WTC11 (cell line): ENCODE measurements at regions not wholly inside any gene's neighbourhood (a gene's known extent, or its start where the extent isn't known, plus 50 kb on each side); places are given as distances from the start of the nearest gene placed in this dataset.

ENCODE experiments used
- ATAC-seq: fragments of 200-7000 bp; cut with Tn5 transposase; 2 replicates; pipeline ENCODE4 v1.10.0; 2021; ENCODE audit warnings: mild to moderate bottlenecking, moderate library complexity
- CTCF ChIA-PET: fragments of 300-600 bp; sonication (Branson Sonifier 250); formaldehyde crosslinking; loops from one replicate; lab custom pipeline; 2021; ENCODE audit warnings: antibody characterized with exemption; lab: Charles Lee
- POLR2A ChIA-PET: fragments of 350-600 bp; sonication (Branson Sonifier 250); formaldehyde crosslinking; loops from one replicate; lab custom pipeline; 2021; ENCODE audit warnings: antibody characterized with exemption; lab: Charles Lee
- DNase-seq: peaks from one replicate; pipeline ENCODE4 v3.0.0; 2021; ENCODE audit warnings: low spot score
- H3K27ac Mint-ChIP-seq: 2 replicates; pipeline ENCODE4 v1.8.0; 2021; ENCODE audit warnings: mixed read lengths
- H3K27me3 Mint-ChIP-seq: 2 replicates; pipeline ENCODE4 v1.8.0; 2021; ENCODE audit warnings: low read depth, mild to moderate bottlenecking, moderate library complexity, mixed read lengths
- H3K36me3 Mint-ChIP-seq: 2 replicates; pipeline ENCODE4 v1.8.0; 2021; ENCODE audit warnings: mixed read lengths
- H3K4me1 Mint-ChIP-seq: 2 replicates; pipeline ENCODE4 v1.8.0; 2022; ENCODE audit warnings: mixed read lengths
- H3K4me3 Mint-ChIP-seq: 2 replicates; pipeline ENCODE4 v1.8.0; 2021; ENCODE audit warnings: mild to moderate bottlenecking, moderate library complexity, mixed read lengths
- H3K9me3 Mint-ChIP-seq: 2 replicates; pipeline ENCODE4 v1.8.0; 2021; ENCODE audit warnings: mixed read lengths
- ATF1 ChIP-seq: sonication (generic); formaldehyde crosslinking; IDR thresholded peaks from 2 replicates; pipeline ENCODE4 v1.8.1; 2023; ENCODE audit warnings: mild to moderate bottlenecking, moderate library complexity, missing genetic modification reagents
- CREM ChIP-seq: sonication (generic); formaldehyde crosslinking; IDR thresholded peaks from 2 replicates; pipeline ENCODE4 v1.8.1; 2022; ENCODE audit warnings: mild to moderate bottlenecking, missing genetic modification reagents, moderate library complexity
- ESRRA ChIP-seq: sonication (generic); formaldehyde crosslinking; IDR thresholded peaks from 2 replicates; pipeline ENCODE4 v1.8.1; 2022; ENCODE audit warnings: mild to moderate bottlenecking, missing genetic modification reagents, borderline replicate concordance
- FOXK1 ChIP-seq: sonication (generic); formaldehyde crosslinking; IDR thresholded peaks from 2 replicates; pipeline ENCODE4 v1.8.0; 2022; ENCODE audit warnings: mild to moderate bottlenecking, moderate library complexity, missing genetic modification reagents
- HMGA2 ChIP-seq: fragments of 250-450 bp; sonication (Bioruptor Pico); IDR thresholded peaks from 2 replicates; pipeline ENCODE4 v1.4.0; 2021; ENCODE audit warnings: mild to moderate bottlenecking, moderate library complexity
- MXD4 ChIP-seq: fragments of 250-450 bp; sonication (Bioruptor Pico); IDR thresholded peaks from 2 replicates; pipeline ENCODE4 v1.8.0; 2021; ENCODE audit warnings: mild to moderate bottlenecking, moderate library complexity, borderline replicate concordance
- MYBL2 ChIP-seq: sonication (generic); formaldehyde crosslinking; IDR thresholded peaks from 2 replicates; pipeline ENCODE4 v1.8.1; 2023; ENCODE audit warnings: mild to moderate bottlenecking, moderate library complexity, missing genetic modification reagents
- SP1 ChIP-seq: sonication (generic); formaldehyde crosslinking; conservative IDR thresholded peaks from 2 replicates; pipeline ENCODE4 v1.8.1; 2022; ENCODE audit warnings: missing genetic modification reagents
- ZNF219 ChIP-seq: sonication (generic); formaldehyde crosslinking; IDR thresholded peaks from 2 replicates; pipeline ENCODE4 v1.8.0; 2023; ENCODE audit warnings: missing genetic modification reagents, mild to moderate bottlenecking, borderline replicate concordance
- ZNF232 ChIP-seq: sonication (generic); formaldehyde crosslinking; IDR thresholded peaks from 2 replicates; pipeline ENCODE4 v1.8.0; 2022; ENCODE audit warnings: mild to moderate bottlenecking, missing genetic modification reagents
- ZNF263 ChIP-seq: sonication (generic); formaldehyde crosslinking; IDR thresholded peaks from 2 replicates; pipeline ENCODE4 v1.8.1; 2022; ENCODE audit warnings: low read depth, mild to moderate bottlenecking, moderate library complexity, missing genetic modification reagents
- ZNF423 ChIP-seq: fragments of 250-450 bp; sonication (Bioruptor Pico); IDR thresholded peaks from 2 replicates; pipeline ENCODE4 v2.1.2; 2022; ENCODE audit warnings: mild to moderate bottlenecking, moderate library complexity
- TF ChIP-seq, protein P1 (sequence below): sonication (generic); formaldehyde crosslinking; IDR thresholded peaks from 2 replicates; pipeline ENCODE4 v1.8.0; 2022; ENCODE audit warnings: missing genetic modification reagents
- TF ChIP-seq, protein P2 (sequence below): fragments of 200-600 bp; IDR thresholded peaks from 2 replicates; pipeline ENCODE4 v1.8.0; 2022; ENCODE audit warnings: antibody characterized with exemption
- TF ChIP-seq, protein P3 (sequence below): sonication (generic); formaldehyde crosslinking; IDR thresholded peaks from 2 replicates; pipeline ENCODE4 v1.8.1; 2023; ENCODE audit warnings: mild to moderate bottlenecking, missing genetic modification reagents
- TF ChIP-seq, protein P4 (sequence below): sonication (generic); formaldehyde crosslinking; IDR thresholded peaks from 2 replicates; pipeline ENCODE4 v1.8.1; 2023; ENCODE audit warnings: mild to moderate bottlenecking, missing genetic modification reagents, moderate library complexity
- TF ChIP-seq, protein P5 (sequence below): sonication (generic); formaldehyde crosslinking; IDR thresholded peaks from 2 replicates; pipeline ENCODE4 v1.8.1; 2022; ENCODE audit warnings: low read depth, mild to moderate bottlenecking, moderate library complexity, missing genetic modification reagents, borderline replicate concordance
- TF ChIP-seq, protein P6 (sequence below): sonication (generic); formaldehyde crosslinking; IDR thresholded peaks from 2 replicates; pipeline ENCODE4 v1.8.1; 2022; ENCODE audit warnings: missing genetic modification reagents, borderline replicate concordance
- TF ChIP-seq, protein P7 (sequence below): fragments of 250-450 bp; sonication (Bioruptor Pico); IDR thresholded peaks from 2 replicates; pipeline ENCODE4 v1.9.0; 2021; ENCODE audit warnings: mild to moderate bottlenecking, borderline replicate concordance
- TF ChIP-seq, protein P8 (sequence below): sonication (generic); formaldehyde crosslinking; IDR thresholded peaks from 2 replicates; pipeline ENCODE4 v1.8.0; 2023; ENCODE audit warnings: missing genetic modification reagents
- TF ChIP-seq, protein P9 (sequence below): sonication (generic); formaldehyde crosslinking; IDR thresholded peaks from 2 replicates; pipeline ENCODE4 v1.8.0; 2022; ENCODE audit warnings: mild to moderate bottlenecking, missing genetic modification reagents

DNA sequence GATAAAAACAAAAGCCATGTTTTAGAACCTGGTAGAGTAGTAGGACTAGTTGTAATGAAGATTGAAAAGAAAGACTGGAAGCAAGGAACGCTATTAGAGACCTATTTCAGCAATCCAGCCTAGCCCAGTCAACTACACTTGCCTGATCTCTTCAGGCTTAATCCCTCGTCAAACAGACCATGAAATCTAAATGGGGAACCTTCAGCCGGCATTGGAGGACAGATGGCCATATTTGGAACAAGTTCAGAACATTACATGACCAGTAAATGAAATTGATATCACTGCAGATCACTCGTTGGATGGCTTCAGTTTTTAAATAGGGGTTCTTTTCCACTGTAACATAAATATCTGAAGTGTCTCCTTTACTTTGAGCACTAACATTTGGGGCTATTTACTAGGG is 84.8 kb upstream of the WDR44 start (continued):
- TF ChIP-seq, protein P1, sequence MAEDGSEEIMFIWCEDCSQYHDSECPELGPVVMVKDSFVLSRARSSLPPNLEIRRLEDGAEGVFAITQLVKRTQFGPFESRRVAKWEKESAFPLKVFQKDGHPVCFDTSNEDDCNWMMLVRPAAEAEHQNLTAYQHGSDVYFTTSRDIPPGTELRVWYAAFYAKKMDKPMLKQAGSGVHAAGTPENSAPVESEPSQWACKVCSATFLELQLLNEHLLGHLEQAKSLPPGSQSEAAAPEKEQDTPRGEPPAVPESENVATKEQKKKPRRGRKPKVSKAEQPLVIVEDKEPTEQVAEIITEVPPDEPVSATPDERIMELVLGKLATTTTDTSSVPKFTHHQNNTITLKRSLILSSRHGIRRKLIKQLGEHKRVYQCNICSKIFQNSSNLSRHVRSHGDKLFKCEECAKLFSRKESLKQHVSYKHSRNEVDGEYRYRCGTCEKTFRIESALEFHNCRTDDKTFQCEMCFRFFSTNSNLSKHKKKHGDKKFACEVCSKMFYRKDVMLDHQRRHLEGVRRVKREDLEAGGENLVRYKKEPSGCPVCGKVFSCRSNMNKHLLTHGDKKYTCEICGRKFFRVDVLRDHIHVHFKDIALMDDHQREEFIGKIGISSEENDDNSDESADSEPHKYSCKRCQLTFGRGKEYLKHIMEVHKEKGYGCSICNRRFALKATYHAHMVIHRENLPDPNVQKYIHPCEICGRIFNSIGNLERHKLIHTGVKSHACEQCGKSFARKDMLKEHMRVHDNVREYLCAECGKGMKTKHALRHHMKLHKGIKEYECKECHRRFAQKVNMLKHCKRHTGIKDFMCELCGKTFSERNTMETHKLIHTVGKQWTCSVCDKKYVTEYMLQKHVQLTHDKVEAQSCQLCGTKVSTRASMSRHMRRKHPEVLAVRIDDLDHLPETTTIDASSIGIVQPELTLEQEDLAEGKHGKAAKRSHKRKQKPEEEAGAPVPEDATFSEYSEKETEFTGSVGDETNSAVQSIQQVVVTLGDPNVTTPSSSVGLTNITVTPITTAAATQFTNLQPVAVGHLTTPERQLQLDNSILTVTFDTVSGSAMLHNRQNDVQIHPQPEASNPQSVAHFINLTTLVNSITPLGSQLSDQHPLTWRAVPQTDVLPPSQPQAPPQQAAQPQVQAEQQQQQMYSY = no peak
- TF ChIP-seq, all 79 proteins: peak for 0

DNA sequence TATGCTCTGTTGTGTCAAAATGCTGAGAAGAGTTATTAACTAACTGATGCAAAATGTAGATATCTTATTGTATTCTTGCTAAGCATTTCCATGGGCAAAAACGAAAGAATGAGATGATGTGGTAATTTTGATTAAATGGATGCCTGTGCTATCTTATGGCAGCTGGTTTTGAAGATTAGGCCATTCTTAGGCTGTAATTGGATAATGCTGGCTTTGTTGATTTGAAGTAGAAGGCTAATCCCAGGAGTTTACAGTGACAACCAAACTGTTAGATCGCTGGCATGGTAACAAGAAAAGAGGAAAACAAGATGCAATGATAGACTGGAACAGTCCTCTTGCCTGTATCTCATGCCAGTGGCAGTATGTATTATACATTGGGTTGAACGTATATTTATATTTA is 74.1 kb upstream of the WDR44 start:
- no peak overlapping the region for H3K4me3 Mint-ChIP-seq
- TF ChIP-seq ESRRA (CRISPR knock-in tag) = no peak
- TF ChIP-seq, protein P2, sequence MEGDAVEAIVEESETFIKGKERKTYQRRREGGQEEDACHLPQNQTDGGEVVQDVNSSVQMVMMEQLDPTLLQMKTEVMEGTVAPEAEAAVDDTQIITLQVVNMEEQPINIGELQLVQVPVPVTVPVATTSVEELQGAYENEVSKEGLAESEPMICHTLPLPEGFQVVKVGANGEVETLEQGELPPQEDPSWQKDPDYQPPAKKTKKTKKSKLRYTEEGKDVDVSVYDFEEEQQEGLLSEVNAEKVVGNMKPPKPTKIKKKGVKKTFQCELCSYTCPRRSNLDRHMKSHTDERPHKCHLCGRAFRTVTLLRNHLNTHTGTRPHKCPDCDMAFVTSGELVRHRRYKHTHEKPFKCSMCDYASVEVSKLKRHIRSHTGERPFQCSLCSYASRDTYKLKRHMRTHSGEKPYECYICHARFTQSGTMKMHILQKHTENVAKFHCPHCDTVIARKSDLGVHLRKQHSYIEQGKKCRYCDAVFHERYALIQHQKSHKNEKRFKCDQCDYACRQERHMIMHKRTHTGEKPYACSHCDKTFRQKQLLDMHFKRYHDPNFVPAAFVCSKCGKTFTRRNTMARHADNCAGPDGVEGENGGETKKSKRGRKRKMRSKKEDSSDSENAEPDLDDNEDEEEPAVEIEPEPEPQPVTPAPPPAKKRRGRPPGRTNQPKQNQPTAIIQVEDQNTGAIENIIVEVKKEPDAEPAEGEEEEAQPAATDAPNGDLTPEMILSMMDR = no peak
- TF ChIP-seq, protein P3, sequence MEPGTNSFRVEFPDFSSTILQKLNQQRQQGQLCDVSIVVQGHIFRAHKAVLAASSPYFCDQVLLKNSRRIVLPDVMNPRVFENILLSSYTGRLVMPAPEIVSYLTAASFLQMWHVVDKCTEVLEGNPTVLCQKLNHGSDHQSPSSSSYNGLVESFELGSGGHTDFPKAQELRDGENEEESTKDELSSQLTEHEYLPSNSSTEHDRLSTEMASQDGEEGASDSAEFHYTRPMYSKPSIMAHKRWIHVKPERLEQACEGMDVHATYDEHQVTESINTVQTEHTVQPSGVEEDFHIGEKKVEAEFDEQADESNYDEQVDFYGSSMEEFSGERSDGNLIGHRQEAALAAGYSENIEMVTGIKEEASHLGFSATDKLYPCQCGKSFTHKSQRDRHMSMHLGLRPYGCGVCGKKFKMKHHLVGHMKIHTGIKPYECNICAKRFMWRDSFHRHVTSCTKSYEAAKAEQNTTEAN (CRISPR knock-in tag) = no peak
- TF ChIP-seq, protein P4, sequence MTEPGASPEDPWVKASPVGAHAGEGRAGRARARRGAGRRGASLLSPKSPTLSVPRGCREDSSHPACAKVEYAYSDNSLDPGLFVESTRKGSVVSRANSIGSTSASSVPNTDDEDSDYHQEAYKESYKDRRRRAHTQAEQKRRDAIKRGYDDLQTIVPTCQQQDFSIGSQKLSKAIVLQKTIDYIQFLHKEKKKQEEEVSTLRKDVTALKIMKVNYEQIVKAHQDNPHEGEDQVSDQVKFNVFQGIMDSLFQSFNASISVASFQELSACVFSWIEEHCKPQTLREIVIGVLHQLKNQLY (CRISPR knock-in tag) = no peak
- no peak for TF ChIP-seq FOXK1 (CRISPR knock-in tag)
- TF ChIP-seq, protein P5, sequence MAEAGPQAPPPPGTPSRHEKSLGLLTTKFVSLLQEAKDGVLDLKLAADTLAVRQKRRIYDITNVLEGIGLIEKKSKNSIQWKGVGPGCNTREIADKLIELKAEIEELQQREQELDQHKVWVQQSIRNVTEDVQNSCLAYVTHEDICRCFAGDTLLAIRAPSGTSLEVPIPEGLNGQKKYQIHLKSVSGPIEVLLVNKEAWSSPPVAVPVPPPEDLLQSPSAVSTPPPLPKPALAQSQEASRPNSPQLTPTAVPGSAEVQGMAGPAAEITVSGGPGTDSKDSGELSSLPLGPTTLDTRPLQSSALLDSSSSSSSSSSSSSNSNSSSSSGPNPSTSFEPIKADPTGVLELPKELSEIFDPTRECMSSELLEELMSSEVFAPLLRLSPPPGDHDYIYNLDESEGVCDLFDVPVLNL (CRISPR knock-in tag) = no peak
- no peak for TF ChIP-seq ZNF423 (CRISPR knock-in tag)
- no peak for TF ChIP-seq SP1 (CRISPR knock-in tag)
- no peak for TF ChIP-seq ZNF263
- TF ChIP-seq MYBL2 (CRISPR knock-in tag) = no peak
- no peak for TF ChIP-seq MXD4 (CRISPR knock-in tag)
- TF ChIP-seq ZNF219 (CRISPR knock-in tag) = no peak
- TF ChIP-seq HMGA2 (CRISPR knock-in tag) = no peak
- TF ChIP-seq ATF1 (CRISPR knock-in tag) = no peak
- TF ChIP-seq, protein P6, sequence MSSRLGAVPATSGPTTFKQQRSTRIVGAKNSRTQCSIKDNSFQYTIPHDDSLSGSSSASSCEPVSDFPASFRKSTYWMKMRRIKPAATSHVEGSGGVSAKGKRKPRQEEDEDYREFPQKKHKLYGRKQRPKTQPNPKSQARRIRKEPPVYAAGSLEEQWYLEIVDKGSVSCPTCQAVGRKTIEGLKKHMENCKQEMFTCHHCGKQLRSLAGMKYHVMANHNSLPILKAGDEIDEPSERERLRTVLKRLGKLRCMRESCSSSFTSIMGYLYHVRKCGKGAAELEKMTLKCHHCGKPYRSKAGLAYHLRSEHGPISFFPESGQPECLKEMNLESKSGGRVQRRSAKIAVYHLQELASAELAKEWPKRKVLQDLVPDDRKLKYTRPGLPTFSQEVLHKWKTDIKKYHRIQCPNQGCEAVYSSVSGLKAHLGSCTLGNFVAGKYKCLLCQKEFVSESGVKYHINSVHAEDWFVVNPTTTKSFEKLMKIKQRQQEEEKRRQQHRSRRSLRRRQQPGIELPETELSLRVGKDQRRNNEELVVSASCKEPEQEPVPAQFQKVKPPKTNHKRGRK (CRISPR knock-in tag) = no peak
- TF ChIP-seq ZNF232 (CRISPR knock-in tag) = no peak
- TF ChIP-seq, protein P7, sequence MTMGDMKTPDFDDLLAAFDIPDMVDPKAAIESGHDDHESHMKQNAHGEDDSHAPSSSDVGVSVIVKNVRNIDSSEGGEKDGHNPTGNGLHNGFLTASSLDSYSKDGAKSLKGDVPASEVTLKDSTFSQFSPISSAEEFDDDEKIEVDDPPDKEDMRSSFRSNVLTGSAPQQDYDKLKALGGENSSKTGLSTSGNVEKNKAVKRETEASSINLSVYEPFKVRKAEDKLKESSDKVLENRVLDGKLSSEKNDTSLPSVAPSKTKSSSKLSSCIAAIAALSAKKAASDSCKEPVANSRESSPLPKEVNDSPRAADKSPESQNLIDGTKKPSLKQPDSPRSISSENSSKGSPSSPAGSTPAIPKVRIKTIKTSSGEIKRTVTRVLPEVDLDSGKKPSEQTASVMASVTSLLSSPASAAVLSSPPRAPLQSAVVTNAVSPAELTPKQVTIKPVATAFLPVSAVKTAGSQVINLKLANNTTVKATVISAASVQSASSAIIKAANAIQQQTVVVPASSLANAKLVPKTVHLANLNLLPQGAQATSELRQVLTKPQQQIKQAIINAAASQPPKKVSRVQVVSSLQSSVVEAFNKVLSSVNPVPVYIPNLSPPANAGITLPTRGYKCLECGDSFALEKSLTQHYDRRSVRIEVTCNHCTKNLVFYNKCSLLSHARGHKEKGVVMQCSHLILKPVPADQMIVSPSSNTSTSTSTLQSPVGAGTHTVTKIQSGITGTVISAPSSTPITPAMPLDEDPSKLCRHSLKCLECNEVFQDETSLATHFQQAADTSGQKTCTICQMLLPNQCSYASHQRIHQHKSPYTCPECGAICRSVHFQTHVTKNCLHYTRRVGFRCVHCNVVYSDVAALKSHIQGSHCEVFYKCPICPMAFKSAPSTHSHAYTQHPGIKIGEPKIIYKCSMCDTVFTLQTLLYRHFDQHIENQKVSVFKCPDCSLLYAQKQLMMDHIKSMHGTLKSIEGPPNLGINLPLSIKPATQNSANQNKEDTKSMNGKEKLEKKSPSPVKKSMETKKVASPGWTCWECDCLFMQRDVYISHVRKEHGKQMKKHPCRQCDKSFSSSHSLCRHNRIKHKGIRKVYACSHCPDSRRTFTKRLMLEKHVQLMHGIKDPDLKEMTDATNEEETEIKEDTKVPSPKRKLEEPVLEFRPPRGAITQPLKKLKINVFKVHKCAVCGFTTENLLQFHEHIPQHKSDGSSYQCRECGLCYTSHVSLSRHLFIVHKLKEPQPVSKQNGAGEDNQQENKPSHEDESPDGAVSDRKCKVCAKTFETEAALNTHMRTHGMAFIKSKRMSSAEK (CRISPR knock-in tag) = no peak
- TF ChIP-seq, protein P8, sequence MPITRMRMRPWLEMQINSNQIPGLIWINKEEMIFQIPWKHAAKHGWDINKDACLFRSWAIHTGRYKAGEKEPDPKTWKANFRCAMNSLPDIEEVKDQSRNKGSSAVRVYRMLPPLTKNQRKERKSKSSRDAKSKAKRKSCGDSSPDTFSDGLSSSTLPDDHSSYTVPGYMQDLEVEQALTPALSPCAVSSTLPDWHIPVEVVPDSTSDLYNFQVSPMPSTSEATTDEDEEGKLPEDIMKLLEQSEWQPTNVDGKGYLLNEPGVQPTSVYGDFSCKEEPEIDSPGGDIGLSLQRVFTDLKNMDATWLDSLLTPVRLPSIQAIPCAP = no peak
- no peak for TF ChIP-seq CREM (CRISPR knock-in tag)
- TF ChIP-seq, protein P9, sequence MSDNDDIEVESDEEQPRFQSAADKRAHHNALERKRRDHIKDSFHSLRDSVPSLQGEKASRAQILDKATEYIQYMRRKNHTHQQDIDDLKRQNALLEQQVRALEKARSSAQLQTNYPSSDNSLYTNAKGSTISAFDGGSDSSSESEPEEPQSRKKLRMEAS (CRISPR knock-in tag) = no peak
- no peaks in the 10 kb centered on the region for H3K4me1 Mint-ChIP-seq
- no peaks in the 10 kb centered on the region for H3K27me3 Mint-ChIP-seq
- ChIA-PET POLR2A (no interaction called here), CTCF (no interaction called here)
- peaks cover 5% of the 10 kb centered on the region; the same call in 1 of the 2 replicates for H3K9me3 Mint-ChIP-seq
- H3K27ac Mint-ChIP-seq = no peak overlapping the region
- DNase-seq = no peak
- H3K36me3 Mint-ChIP-seq = no peaks in the 10 kb centered on the region
- no peak for ATAC-seq
